Colonic mucosa (tissue), 4 donors: ENCODE measurements at regions not wholly inside any gene's neighbourhood (a gene's known extent, or its start where the extent isn't known, plus 50 kb on each side); places are given as distances from the start of the nearest gene placed in this dataset.

Experiments used
- DNase-seq: peaks from one replicate; pipeline ENCODE4 v3.0.0-alpha.2; 2020
- H3K27ac ChIP-seq: fragments of 200-600 bp; one replicate; pipeline ENCODE4 v1.8.0; 2021
- H3K27me3 ChIP-seq: fragments of 200-600 bp; one replicate; pipeline ENCODE4 v1.8.0; 2021
- H3K36me3 ChIP-seq: fragments of 200-600 bp; one replicate; pipeline ENCODE4 v1.8.0; 2021
- H3K4me1 ChIP-seq: fragments of 200-600 bp; one replicate; pipeline ENCODE4 v1.8.0; 2021; ENCODE audit warnings: mild to moderate bottlenecking
- H3K4me3 ChIP-seq: fragments of 200-600 bp; one replicate; pipeline ENCODE4 v1.8.0; 2021
- H3K9ac ChIP-seq, 2 donors: one replicate each; pipeline ENCODE4 v1.7.0; 2013; ENCODE audit warnings: control low read depth in 2 of 2, low read depth in 2 of 2, low read length in 2 of 2
- H3K9me3 ChIP-seq: fragments of 200-600 bp; one replicate; pipeline ENCODE4 v1.8.0; 2021
- CTCF ChIP-seq: fragments of 200-600 bp; IDR thresholded peaks from one replicate; pipeline ENCODE4 v1.8.0; 2022; ENCODE audit warnings: antibody characterized with exemption, mild to moderate bottlenecking
- intact Hi-C: fragments of 100-400 bp; cut with DNase I; formaldehyde crosslinking; loops from one replicate; pipeline ENCODE4 v1.14.1; 2022
- donor health status: healthy.
- donor health status: DM: no; HTN: no; CAD: no.
- donor health status: DM: no; HTN: no; CAD: no.

- H3K4me3 ChIP-seq = no peak overlapping the region
These were observed 1416.6 kb upstream of the MIR17HG start for GRCh38 chr13:89930861-89931260.

GRCh38 chr13:89932902-89933301 is 1414.6 kb upstream of the MIR17HG start:
- no peak for TF ChIP-seq CTCF
- Histone ChIP-seq H3K4me1 (no peaks in the 10 kb centered on the region), H3K36me3 (no peaks in the 10 kb centered on the region), H3K9ac (no peak overlapping the region), H3K27ac (no peak overlapping the region), H3K9me3 (no peaks in the 10 kb centered on the region), H3K4me3 (no peak overlapping the region), H3K27me3 (no peaks in the 10 kb centered on the region)
- intact Hi-C loops = no loop called here
- DNase-seq = no peak

More at GRCh38 chr13:89930861-89931260, 1416.6 kb upstream of the MIR17HG start:
- DNase-seq = no peak
- H3K36me3 ChIP-seq = no peaks in the 10 kb centered on the region
- H3K4me1 ChIP-seq = no peaks in the 10 kb centered on the region
- no peak overlapping the region for H3K9ac ChIP-seq
- TF ChIP-seq CTCF = no peak
- H3K27me3 ChIP-seq = no peaks in the 10 kb centered on the region
- intact Hi-C loops = no loop called here
- H3K27ac ChIP-seq = no peak overlapping the region
- H3K9me3 ChIP-seq = no peaks in the 10 kb centered on the region

GRCh38 chr13:89936256-89936655 is 1411.2 kb upstream of the MIR17HG start:
- Histone ChIP-seq H3K9ac (no peak overlapping the region), H3K27ac (no peak overlapping the region), H3K4me3 (no peak overlapping the region), H3K4me1 (no peaks in the 10 kb centered on the region), H3K27me3 (no peaks in the 10 kb centered on the region), H3K36me3 (no peaks in the 10 kb centered on the region), H3K9me3 (no peaks in the 10 kb centered on the region)
- TF ChIP-seq CTCF = no peak
- no peak for DNase-seq
- intact Hi-C loops = no loop called here

- no peak for DNase-seq
- Histone ChIP-seq H3K36me3 (no peaks in the 10 kb centered on the region), H3K9me3 (no peaks in the 10 kb centered on the region), H3K4me3 (no peak overlapping the region), H3K9ac (no peak overlapping the region), H3K27me3 (no peaks in the 10 kb centered on the region), H3K4me1 (no peaks in the 10 kb centered on the region), H3K27ac (no peak overlapping the region)
- TF ChIP-seq CTCF = no peak
- intact Hi-C loops = no loop called here
These were observed 1410.1 kb upstream of the MIR17HG start for GRCh38 chr13:89937420-89937819.

GRCh38 chr13:89940383-89940782 is 1407.1 kb upstream of the MIR17HG start:
- DNase-seq = no peak
- H3K36me3 ChIP-seq = no peaks in the 10 kb centered on the region
- H3K27me3 ChIP-seq = no peaks in the 10 kb centered on the region
- H3K9ac ChIP-seq = no peak overlapping the region
- H3K4me3 ChIP-seq = no peak overlapping the region
- H3K4me1 ChIP-seq = no peaks in the 10 kb centered on the region
- intact Hi-C loops = no loop called here
- no peak overlapping the region for H3K27ac ChIP-seq
- no peaks in the 10 kb centered on the region for H3K9me3 ChIP-seq
- no peak for TF ChIP-seq CTCF

GRCh38 chr13:89943139-89943538 is 1404.3 kb upstream of the MIR17HG start:
- Histone ChIP-seq H3K9ac (no peak overlapping the region), H3K4me3 (no peak overlapping the region), H3K36me3 (no peaks in the 10 kb centered on the region), H3K9me3 (no peaks in the 10 kb centered on the region), H3K4me1 (no peaks in the 10 kb centered on the region), H3K27ac (no peak overlapping the region), H3K27me3 (no peaks in the 10 kb centered on the region)
- intact Hi-C loops = no loop called here
- DNase-seq = no peak
- TF ChIP-seq CTCF = no peak
